Effector CD4-positive, alpha-beta T cell (primary cell): ENCODE measurements at regions not wholly inside any gene's neighbourhood (a gene's known extent, or its start where the extent isn't known, plus 50 kb on each side); places are given as distances from the start of the nearest gene placed in this dataset.
"Not testable (repeated sequence)": the region's sequence is repeated elsewhere in the genome, so short reads cannot be mapped to it uniquely, and the experiment has no call there.

Source experiments
- DNase-seq: peaks from one replicate; pipeline ENCODE4 v3.0.0-alpha.2; 2020

GRCh38 chr22:49476800-49477400 lies 350.8 kb downstream of the BRD1 start:
- DNase-seq: no peak

- DNase-seq: no peak
Measured at GRCh38 chr22:49476176-49476575, 351.5 kb downstream of the BRD1 start.

- DNase-seq: no peak
Measured at GRCh38 chr22:49475253-49475652, 352.4 kb downstream of the BRD1 start.

- no peak for DNase-seq
Measured at GRCh38 chr22:49473286-49473685, 354.4 kb downstream of the BRD1 start.

GRCh38 chr22:49470741-49471503 lies 356.8 kb downstream of the BRD1 start:
- DNase-seq: no peak

- no peak for DNase-seq
Measured at GRCh38 chr22:49469896-49470740, 357.6 kb downstream of the BRD1 start.

- DNase-seq: no peak
Measured at GRCh38 chr22:49468487-49469198, 359.0 kb downstream of the BRD1 start.

- no peak for DNase-seq
Measured at GRCh38 chr22:49466878-49467595, 360.6 kb downstream of the BRD1 start.

- DNase-seq: no peak
Measured at GRCh38 chr22:49464037-49464436, 363.6 kb downstream of the BRD1 start.

- no peak for DNase-seq
Measured at GRCh38 chr22:49462795-49463194, 364.9 kb downstream of the BRD1 start.

GRCh38 chr22:49462291-49462690 lies 365.4 kb downstream of the BRD1 start:
- no peak for DNase-seq

- DNase-seq: no peak
Measured at GRCh38 chr22:49461674-49462073, 366.0 kb downstream of the BRD1 start.

- DNase-seq: no peak
Measured at GRCh38 chr22:49460592-49461281, 366.9 kb downstream of the BRD1 start.

GRCh38 chr22:49460091-49460490 lies 367.6 kb downstream of the BRD1 start:
- DNase-seq: no peak

- DNase-seq: no peak
Measured at GRCh38 chr22:49458708-49459099, 369.0 kb downstream of the BRD1 start.

GRCh38 chr22:49457946-49458707 lies 369.5 kb downstream of the BRD1 start:
- DNase-seq: no peak

- no peak for DNase-seq
Measured at GRCh38 chr22:49457146-49457545, 370.5 kb downstream of the BRD1 start.

GRCh38 chr22:49455595-49455994 lies 372.1 kb downstream of the BRD1 start:
- DNase-seq: no peak

- no peak for DNase-seq
Measured at GRCh38 chr22:49454726-49455125, 372.9 kb downstream of the BRD1 start.

- DNase-seq: no peak
Measured at GRCh38 chr22:49453771-49454170, 373.9 kb downstream of the BRD1 start.

- DNase-seq: not testable (repeated sequence)
Measured at GRCh38 chr22:49453019-49453418, 374.7 kb downstream of the BRD1 start.
